Hypothalamus (tissue), 51 donors: ENCODE measurements at regions not wholly inside any gene's neighbourhood (a gene's known extent, or its start where the extent isn't known, plus 50 kb on each side); places are given as distances from the start of the nearest gene placed in this dataset.
"Not testable (repeated sequence)": the region's sequence is repeated elsewhere in the genome, so short reads cannot be mapped to it uniquely, and the experiment has no call there.

ENCODE experiments used
- DNase-seq, 51 donors: peaks; one replicate each; lab custom pipeline; 2025; lab: John Stamatoyannopoulos, UW

DNA sequence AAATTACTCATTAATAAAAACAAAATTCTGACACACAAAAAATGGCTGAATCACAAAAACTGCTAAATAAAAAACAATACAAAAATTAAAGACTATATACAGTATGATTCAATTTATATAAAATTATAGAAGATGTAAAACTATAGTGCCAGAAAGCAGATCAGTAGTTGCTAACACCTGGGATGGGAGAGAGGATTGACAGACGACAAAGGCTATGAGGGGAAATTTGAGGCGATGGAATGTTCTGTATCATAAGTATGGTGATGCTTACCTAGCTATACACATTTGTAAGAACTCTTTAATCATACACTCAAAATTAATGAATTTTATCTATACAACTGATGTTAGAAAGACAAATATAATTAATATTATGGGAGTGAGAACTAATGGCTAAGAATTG lies 247.9 kb upstream of the GJE1 start:
- DNase-seq = no peak

DNA sequence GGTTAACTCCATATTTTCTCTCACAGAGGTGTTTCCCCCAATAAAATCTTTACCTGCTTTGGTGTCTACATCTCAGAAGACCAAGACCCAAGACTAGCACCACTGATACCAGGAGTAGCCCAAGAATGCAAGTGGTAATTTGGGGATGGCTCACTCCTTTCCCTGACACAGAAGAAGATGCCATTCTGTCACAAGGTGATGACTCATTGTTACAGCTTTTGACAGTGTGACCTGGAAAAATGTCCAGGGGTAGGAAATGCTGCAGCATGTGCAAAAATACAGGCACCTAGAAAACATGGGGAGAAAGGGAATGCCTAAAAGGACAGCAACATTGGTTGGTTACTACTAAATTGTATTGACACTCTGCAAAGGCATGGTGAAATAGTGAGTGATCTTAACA lies 254.0 kb upstream of the GJE1 start:
- no peak for DNase-seq

- no peak for DNase-seq
These were observed 255.3 kb upstream of the GJE1 start for GRCh38 chr6:141877275-141877983.

GRCh38 chr6:141874930-141875602 lies 257.7 kb upstream of the GJE1 start:
- no peak for DNase-seq

GRCh38 chr6:141869509-141869908 lies 263.2 kb upstream of the GJE1 start:
- not testable (repeated sequence) for DNase-seq

- no peak for DNase-seq
These were observed 265.0 kb upstream of the GJE1 start for GRCh38 chr6:141867767-141868166.

- DNase-seq = no peak
These were observed 265.8 kb upstream of the GJE1 start for GRCh38 chr6:141866731-141867497.

- DNase-seq = no peak
These were observed 281.7 kb upstream of the GJE1 start for GRCh38 chr6:141851063-141851462.

DNA sequence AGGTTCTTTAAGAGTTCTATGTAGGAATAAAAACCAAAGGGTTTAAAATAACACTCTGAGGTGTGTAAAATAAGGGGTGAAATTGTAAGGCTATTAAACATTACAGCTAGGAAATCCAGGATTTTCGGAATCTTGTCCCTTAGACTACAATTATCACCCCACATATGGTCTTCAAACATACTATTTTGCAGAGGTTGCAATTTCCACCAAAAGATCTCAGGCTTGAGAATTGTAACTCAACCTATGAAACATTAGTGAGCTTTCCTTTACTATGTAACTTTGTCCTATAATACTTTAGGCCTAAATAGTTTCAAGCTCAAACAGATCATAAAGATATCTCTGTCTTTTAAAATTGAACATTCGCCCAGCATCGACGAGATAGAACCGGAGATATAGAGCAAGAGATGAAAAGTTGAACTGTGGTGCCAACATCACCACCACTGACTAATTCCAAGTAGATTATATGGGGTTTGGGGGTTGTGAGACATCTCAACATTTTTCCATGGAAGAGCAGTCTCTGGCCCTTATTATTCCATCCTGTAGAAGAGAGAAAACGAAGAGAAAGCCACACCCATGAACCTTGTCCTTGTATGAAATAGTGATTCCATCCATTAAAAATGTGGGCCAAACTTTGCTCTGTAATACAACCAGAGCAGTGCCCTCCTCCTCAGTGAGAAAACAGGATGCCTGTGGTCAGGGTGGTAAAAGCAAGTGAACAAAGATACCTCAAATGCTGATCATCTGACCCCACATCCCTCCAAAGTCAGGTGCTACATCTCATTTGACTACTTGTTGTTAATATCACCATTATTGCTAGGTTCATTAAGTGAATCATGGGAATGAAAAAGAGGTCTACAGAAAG lies 284.5 kb upstream of the GJE1 start:
- DNase-seq = no peak

GRCh38 chr6:141846639-141847038 lies 286.1 kb upstream of the GJE1 start:
- no peak for DNase-seq

DNA sequence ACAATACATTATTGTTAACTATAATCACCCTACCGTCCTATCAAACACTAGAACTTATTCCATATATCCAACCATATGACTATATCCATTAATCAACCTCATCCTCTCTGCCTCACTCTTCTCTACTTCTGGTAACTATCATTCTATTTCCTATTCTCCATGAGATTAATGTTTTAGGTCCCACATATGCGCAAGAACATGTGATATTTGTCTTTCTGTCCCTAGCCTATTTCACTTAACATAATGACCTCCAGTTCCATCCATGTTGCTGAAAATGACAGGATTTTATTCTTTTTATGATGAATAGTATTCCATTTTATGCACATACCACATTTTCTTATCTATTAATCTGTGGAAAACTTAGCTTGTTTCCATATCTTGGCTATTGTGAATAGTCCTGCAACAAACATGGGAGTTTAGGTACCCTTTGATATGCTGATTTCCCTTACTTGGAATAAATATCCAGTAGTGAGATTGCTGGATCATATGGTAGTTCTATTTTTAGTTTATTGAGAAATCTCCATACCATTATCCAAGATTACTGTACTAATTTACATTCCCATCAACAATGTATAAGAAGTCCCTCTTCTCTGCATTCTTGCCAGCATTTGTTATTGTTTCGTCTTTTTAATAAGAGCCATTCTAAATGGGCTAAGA lies 289.4 kb upstream of the GJE1 start:
- no peak for DNase-seq

DNA sequence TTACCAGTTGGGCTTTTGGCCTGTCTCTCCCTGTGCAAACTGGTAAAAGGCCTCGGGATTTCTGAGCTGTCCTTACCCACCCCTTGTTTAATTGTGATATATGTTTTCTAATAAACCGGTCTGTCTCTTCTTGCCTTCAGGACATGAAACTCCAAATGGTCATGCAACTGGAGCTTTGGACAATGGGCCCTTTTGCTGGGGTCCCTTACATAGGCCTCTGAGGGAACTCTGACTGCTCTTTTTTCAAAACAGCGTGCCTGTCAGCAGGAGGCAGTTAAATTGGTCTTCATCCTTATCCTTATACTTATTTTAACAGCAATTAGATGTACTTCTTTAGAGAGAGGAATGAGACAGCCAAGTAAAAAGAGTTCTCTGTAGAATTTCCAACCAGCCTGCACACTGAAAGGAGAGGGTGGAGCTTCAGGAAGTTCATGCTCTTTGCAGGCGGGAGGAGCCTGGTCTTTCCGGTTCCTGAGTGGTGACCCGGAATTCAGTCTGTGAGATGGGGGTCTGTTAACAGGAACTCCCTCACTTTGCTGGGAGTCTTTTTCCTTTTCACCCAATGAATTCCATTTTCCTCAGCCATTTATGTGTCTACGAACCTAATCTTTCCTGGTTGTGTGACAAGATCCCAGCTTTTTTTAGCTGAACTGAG lies 299.6 kb upstream of the GJE1 start:
- DNase-seq = no peak

DNA sequence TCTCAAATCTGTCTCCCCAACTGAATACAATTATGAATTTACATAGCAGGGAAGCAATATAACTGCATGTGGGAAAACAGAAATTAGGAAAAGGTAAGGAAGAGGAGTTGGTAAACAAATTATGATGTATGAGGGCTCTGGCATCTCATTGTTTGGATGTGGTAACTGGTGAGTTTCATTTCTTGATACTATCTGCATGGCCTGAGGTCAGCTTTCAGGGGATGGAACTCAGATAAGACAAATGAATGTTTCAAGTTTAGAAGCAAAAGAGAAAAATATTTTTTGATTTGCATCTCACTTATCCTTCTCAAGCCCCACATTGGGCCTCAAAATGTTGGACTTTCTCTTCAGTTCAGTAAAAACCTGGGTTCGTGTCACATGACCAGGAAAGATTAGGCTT lies 302.2 kb upstream of the GJE1 start:
- no peak for DNase-seq

- DNase-seq = no peak
These were observed 303.0 kb upstream of the GJE1 start for GRCh38 chr6:141829566-141830360.

GRCh38 chr6:141824350-141824749 lies 308.4 kb upstream of the GJE1 start:
- DNase-seq = no peak

GRCh38 chr6:141815039-141815438 lies 317.7 kb upstream of the GJE1 start:
- DNase-seq = not testable (repeated sequence)

- no peak for DNase-seq
These were observed 322.8 kb upstream of the GJE1 start for GRCh38 chr6:141809901-141810300.

DNA sequence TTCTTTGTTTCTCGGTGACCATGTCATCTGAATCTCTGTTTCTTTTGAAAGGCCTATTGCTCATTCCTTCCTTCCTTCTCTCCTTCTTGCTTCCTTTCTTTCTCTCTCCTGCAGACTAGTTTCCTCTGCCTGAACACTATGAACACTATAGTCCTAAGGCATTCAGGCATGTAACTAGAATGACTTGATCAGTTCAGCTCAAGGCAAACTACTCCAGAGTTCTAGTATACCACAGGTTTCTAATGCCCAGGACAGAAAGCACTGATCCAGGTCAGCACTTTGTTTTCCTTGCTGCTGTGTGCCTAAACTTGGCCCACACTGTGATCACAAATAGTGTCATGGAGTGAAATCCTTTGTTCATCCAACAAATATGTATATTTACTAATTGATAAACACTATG lies 324.1 kb upstream of the GJE1 start:
- DNase-seq = no peak

DNA sequence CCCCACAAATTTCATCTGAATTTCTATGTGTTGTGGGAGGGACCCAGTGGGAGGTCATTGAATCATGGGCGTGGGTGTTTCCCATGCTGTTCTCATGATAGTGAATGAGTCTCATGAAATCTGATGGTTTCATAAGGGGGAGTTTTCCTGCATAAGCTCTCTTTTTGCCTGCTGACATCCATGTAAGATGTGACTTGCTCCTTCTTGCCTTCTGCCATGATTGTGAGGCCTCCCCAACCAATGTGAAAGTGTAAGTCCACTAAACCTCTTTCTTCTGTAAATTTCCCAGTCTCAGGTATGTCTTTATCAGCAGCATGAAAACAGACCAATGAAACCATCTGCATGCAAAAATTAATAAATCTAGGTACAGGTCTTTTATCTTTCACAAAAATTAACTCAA lies 331.8 kb upstream of the GJE1 start:
- DNase-seq = not testable (repeated sequence)
